AG09319 (cell line): ENCODE measurements at regions not wholly inside any gene's neighbourhood (a gene's known extent, or its start where the extent isn't known, plus 50 kb on each side); places are given as distances from the start of the nearest gene placed in this dataset.

Experiments
- DNase-seq: peaks from one replicate; pipeline ENCODE4 v3.0.0-alpha.2; 2010; ENCODE audit warnings: low read depth; ENCODE audit errors: extremely low read depth
- CTCF ChIP-seq: IDR thresholded peaks from 2 replicates; pipeline ENCODE4 v1.5.1; 2011; ENCODE audit warnings: low read depth, mild to moderate bottlenecking, inconsistent platforms, low read length, moderate library complexity

- DNase-seq = no peak
- TF ChIP-seq CTCF = no peak
Measured at GRCh38 chr12:132439333-132439904, 50.5 kb upstream of the FBRSL1 start.

- no peak for TF ChIP-seq CTCF
- no peak for DNase-seq
Measured at GRCh38 chr12:132438726-132439125, 51.2 kb upstream of the FBRSL1 start.

- TF ChIP-seq CTCF = no peak
- no peak for DNase-seq
Measured at GRCh38 chr12:132437943-132438700, 51.8 kb upstream of the FBRSL1 start.

GRCh38 chr12:132437252-132437932, 52.6 kb upstream of the FBRSL1 start:
- DNase-seq = no peak
- no peak for TF ChIP-seq CTCF

GRCh38 chr12:132436791-132437251, 53.1 kb upstream of the FBRSL1 start:
- TF ChIP-seq CTCF = no peak
- no peak for DNase-seq

- DNase-seq = no peak
- no peak for TF ChIP-seq CTCF
Measured at GRCh38 chr12:132435486-132436187, 54.3 kb upstream of the FBRSL1 start.
